Panc1 (cell line): ENCODE measurements at regions not wholly inside any gene's neighbourhood (a gene's known extent, or its start where the extent isn't known, plus 50 kb on each side); places are given as distances from the start of the nearest gene placed in this dataset.

Experiments
- CTCF ChIP-seq: fragments of 450-650 bp; IDR thresholded peaks from 2 replicates; pipeline ENCODE4 v1.5.1; 2017; ENCODE audit warnings: mild to moderate bottlenecking
- POLR2AphosphoS5 ChIP-seq: IDR thresholded peaks from 2 replicates; pipeline ENCODE4 v1.6.1; 2012; ENCODE audit warnings: mild to moderate bottlenecking, low read depth, low read length, moderate library complexity
- SIN3A ChIP-seq: IDR thresholded peaks from 2 replicates; pipeline ENCODE4 v1.6.1; 2012; ENCODE audit warnings: low read depth, mild to moderate bottlenecking, low read length, moderate library complexity, borderline replicate concordance; ENCODE audit not compliant: insufficient read depth
- TCF7L2 ChIP-seq: IDR thresholded peaks from 2 replicates; pipeline ENCODE4 v1.6.1; 2011; ENCODE audit warnings: mild to moderate bottlenecking, low read depth, low read length, inconsistent platforms
- TF ChIP-seq, protein P1 (sequence below), 2 experiments: IDR thresholded peaks; 2 replicates each; pipeline ENCODE4 v1.6.1; 2011 to 2012; ENCODE audit warnings: low read depth in 2 of 2, control low read depth in 1 of 2, low read length in 1 of 2, mild to moderate bottlenecking in 1 of 2, moderate library complexity in 1 of 2; ENCODE audit not compliant: insufficient read depth in 1 of 2

GRCh38 chr6:105469946-105470345, 67.1 kb upstream of the PREP start:
- TF ChIP-seq CTCF (no peak), SIN3A (no peak), TCF7L2 (no peak), POLR2AphosphoS5 (no peak)
- TF ChIP-seq, protein P1, sequence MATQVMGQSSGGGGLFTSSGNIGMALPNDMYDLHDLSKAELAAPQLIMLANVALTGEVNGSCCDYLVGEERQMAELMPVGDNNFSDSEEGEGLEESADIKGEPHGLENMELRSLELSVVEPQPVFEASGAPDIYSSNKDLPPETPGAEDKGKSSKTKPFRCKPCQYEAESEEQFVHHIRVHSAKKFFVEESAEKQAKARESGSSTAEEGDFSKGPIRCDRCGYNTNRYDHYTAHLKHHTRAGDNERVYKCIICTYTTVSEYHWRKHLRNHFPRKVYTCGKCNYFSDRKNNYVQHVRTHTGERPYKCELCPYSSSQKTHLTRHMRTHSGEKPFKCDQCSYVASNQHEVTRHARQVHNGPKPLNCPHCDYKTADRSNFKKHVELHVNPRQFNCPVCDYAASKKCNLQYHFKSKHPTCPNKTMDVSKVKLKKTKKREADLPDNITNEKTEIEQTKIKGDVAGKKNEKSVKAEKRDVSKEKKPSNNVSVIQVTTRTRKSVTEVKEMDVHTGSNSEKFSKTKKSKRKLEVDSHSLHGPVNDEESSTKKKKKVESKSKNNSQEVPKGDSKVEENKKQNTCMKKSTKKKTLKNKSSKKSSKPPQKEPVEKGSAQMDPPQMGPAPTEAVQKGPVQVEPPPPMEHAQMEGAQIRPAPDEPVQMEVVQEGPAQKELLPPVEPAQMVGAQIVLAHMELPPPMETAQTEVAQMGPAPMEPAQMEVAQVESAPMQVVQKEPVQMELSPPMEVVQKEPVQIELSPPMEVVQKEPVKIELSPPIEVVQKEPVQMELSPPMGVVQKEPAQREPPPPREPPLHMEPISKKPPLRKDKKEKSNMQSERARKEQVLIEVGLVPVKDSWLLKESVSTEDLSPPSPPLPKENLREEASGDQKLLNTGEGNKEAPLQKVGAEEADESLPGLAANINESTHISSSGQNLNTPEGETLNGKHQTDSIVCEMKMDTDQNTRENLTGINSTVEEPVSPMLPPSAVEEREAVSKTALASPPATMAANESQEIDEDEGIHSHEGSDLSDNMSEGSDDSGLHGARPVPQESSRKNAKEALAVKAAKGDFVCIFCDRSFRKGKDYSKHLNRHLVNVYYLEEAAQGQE (IDR thresholded peaks at IDR 0.05; ENCODE audit: insufficient read depth in 1 of 2, low read depth in 2 of 2, low read length in 1 of 2) = no peak
